HK-2 (cell line): ENCODE measurements at regions not wholly inside any gene's neighbourhood (a gene's known extent, or its start where the extent isn't known, plus 50 kb on each side); places are given as distances from the start of the nearest gene placed in this dataset.
A peak's percentile ranks its signal among the peaks of the same experiment; 100 is the strongest.
"Not testable (repeated sequence)": the region's sequence is repeated elsewhere in the genome, so short reads cannot be mapped to it uniquely, and the experiment has no call there.

Experiments used
- DNase-seq: peaks from one replicate; pipeline ENCODE4 v3.0.0-alpha.2; 2018; ENCODE audit not compliant: unreplicated experiment

GRCh38 chr5:74534397-74535129 lies 106.0 kb downstream of the ENC1 start:
- no peak for DNase-seq

GRCh38 chr5:74530326-74531050 lies 110.0 kb downstream of the ENC1 start:
- no peak for DNase-seq

- no peak for DNase-seq
Measured at GRCh38 chr5:74529101-74529500, 111.4 kb downstream of the ENC1 start.

GRCh38 chr5:74526111-74526510 lies 114.4 kb downstream of the ENC1 start:
- no peak for DNase-seq

GRCh38 chr5:74524767-74525166 lies 115.8 kb downstream of the ENC1 start:
- DNase-seq = not testable (repeated sequence)

GRCh38 chr5:74523698-74524097 lies 116.8 kb downstream of the ENC1 start:
- not testable (repeated sequence) for DNase-seq

GRCh38 chr5:74522838-74523237 lies 117.7 kb downstream of the ENC1 start:
- not testable (repeated sequence) for DNase-seq

GRCh38 chr5:74521401-74521800 lies 119.1 kb downstream of the ENC1 start:
- DNase-seq = no peak

GRCh38 chr5:74519679-74520078 lies 120.8 kb downstream of the ENC1 start:
- DNase-seq = no peak

GRCh38 chr5:74519161-74519571 lies 121.4 kb downstream of the ENC1 start:
- DNase-seq = no peak

- no peak for DNase-seq
Measured at GRCh38 chr5:74517700-74518099, 122.8 kb downstream of the ENC1 start.

- peak; percentile 44 for DNase-seq
Measured at GRCh38 chr5:74516211-74516636, 124.3 kb downstream of the ENC1 start.

GRCh38 chr5:74514888-74515551 lies 125.5 kb downstream of the ENC1 start:
- DNase-seq = no peak

- not testable (repeated sequence) for DNase-seq
Measured at GRCh38 chr5:74511770-74512169, 128.8 kb downstream of the ENC1 start.

- DNase-seq = no peak
Measured at GRCh38 chr5:74510476-74511075, 130.0 kb downstream of the ENC1 start.

- no peak for DNase-seq
Measured at GRCh38 chr5:74507370-74508005, 133.0 kb downstream of the ENC1 start.

GRCh38 chr5:74506119-74506518 lies 134.4 kb downstream of the ENC1 start:
- DNase-seq = no peak

GRCh38 chr5:74504463-74504862 lies 136.1 kb downstream of the ENC1 start:
- no peak for DNase-seq

GRCh38 chr5:74502479-74502950 lies 138.0 kb downstream of the ENC1 start:
- DNase-seq = no peak

- DNase-seq = no peak
Measured at GRCh38 chr5:74501674-74502478, 138.7 kb downstream of the ENC1 start.
